GM12878 (cell line): ENCODE measurements at regions not wholly inside any gene's neighbourhood (a gene's known extent, or its start where the extent isn't known, plus 50 kb on each side); places are given as distances from the start of the nearest gene placed in this dataset.

Experiments
- BCL11A ChIP-seq: IDR thresholded peaks from 2 replicates; pipeline ENCODE4 v1.6.1; 2011; ENCODE audit warnings: low read depth, low read length
- CBX3 ChIP-seq: fragments of 200-600 bp; sonication (generic); IDR thresholded peaks from 2 replicates; pipeline ENCODE4 v1.6.1; 2016; ENCODE audit warnings: low read depth, borderline replicate concordance
- CEBPB ChIP-seq, 2 experiments: fragments of 150-350 bp in 1 of 2; IDR thresholded peaks; 2 replicates each; pipeline ENCODE4 v1.6.1; 2012 to 2014; ENCODE audit warnings: low read depth in 2 of 2, low read length in 2 of 2, borderline replicate concordance in 1 of 2, inconsistent platforms in 1 of 2
- CREM ChIP-seq: IDR thresholded peaks from 2 replicates; pipeline ENCODE4 v1.6.1; 2014; ENCODE audit warnings: antibody characterized with exemption, low read depth
- EED ChIP-seq: sonication (generic); IDR thresholded peaks from 2 replicates; pipeline ENCODE4 v1.6.1; 2016; ENCODE audit warnings: antibody characterized with exemption, low read depth
- IKZF2 ChIP-seq, 2 experiments: fragments of 450-650 bp; IDR thresholded peaks; 2 replicates each; pipeline ENCODE4 v1.6.1; 2017; ENCODE audit warnings: mild to moderate bottlenecking in 2 of 2, moderate library complexity in 2 of 2
- NRF1 ChIP-seq: conservative IDR thresholded peaks from 2 replicates; pipeline ENCODE4 v1.6.1; 2011; ENCODE audit warnings: mild to moderate bottlenecking, low read depth, low read length, improper control_type of control experiment
- PAX8 ChIP-seq: fragments of 450-650 bp; IDR thresholded peaks from 2 replicates; pipeline ENCODE4 v1.6.1; 2017; ENCODE audit warnings: mild to moderate bottlenecking, moderate library complexity
- TF ChIP-seq, protein P1 (sequence below): IDR thresholded peaks from 2 replicates; pipeline ENCODE4 v1.6.1; 2012; ENCODE audit warnings: improper control_type of control experiment, low read depth, low read length; ENCODE audit not compliant: insufficient replicate concordance
- TF ChIP-seq, protein P2 (sequence below): IDR thresholded peaks from 2 replicates; pipeline ENCODE4 v1.6.1; 2012; ENCODE audit warnings: low read length, inconsistent platforms

DNA sequence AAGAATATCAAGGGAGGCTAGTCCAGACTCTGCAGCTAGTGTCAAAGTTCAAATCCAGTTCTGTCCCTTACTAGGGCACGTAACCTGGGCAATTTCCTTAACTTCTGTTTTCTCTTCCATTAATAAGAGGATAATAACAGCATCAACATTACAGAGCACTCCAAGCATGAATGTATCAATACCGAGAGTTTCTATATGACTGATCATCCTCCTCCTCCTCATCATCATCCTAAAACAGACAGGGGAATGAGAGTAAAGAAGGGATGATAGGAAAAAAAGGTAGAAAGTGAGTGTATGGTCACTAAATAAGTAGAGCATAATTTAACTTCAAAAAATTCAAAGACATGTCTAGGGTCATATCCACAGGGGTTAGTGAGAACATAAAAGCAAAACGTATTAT lies 171.4 kb downstream of the NDUFA12 start (continued):
- TF ChIP-seq, protein P1, sequence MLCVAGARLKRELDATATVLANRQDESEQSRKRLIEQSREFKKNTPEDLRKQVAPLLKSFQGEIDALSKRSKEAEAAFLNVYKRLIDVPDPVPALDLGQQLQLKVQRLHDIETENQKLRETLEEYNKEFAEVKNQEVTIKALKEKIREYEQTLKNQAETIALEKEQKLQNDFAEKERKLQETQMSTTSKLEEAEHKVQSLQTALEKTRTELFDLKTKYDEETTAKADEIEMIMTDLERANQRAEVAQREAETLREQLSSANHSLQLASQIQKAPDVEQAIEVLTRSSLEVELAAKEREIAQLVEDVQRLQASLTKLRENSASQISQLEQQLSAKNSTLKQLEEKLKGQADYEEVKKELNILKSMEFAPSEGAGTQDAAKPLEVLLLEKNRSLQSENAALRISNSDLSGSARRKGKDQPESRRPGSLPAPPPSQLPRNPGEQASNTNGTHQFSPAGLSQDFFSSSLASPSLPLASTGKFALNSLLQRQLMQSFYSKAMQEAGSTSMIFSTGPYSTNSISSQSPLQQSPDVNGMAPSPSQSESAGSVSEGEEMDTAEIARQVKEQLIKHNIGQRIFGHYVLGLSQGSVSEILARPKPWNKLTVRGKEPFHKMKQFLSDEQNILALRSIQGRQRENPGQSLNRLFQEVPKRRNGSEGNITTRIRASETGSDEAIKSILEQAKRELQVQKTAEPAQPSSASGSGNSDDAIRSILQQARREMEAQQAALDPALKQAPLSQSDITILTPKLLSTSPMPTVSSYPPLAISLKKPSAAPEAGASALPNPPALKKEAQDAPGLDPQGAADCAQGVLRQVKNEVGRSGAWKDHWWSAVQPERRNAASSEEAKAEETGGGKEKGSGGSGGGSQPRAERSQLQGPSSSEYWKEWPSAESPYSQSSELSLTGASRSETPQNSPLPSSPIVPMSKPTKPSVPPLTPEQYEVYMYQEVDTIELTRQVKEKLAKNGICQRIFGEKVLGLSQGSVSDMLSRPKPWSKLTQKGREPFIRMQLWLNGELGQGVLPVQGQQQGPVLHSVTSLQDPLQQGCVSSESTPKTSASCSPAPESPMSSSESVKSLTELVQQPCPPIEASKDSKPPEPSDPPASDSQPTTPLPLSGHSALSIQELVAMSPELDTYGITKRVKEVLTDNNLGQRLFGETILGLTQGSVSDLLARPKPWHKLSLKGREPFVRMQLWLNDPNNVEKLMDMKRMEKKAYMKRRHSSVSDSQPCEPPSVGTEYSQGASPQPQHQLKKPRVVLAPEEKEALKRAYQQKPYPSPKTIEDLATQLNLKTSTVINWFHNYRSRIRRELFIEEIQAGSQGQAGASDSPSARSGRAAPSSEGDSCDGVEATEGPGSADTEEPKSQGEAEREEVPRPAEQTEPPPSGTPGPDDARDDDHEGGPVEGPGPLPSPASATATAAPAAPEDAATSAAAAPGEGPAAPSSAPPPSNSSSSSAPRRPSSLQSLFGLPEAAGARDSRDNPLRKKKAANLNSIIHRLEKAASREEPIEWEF: peak; percentile 64
- TF ChIP-seq BCL11A (0 out of 2 replicates have a peak, but pooled peaks have one; percentile 6), CREM (peak; percentile 53), EED (peak; percentile 48; the same call in 1 of the 2 replicates), PAX8 (no peak), IKZF2 (IDR thresholded peaks at IDR 0.05) (peak in 1 of 2 experiments; percentile 48), CEBPB (IDR thresholded peaks at IDR 0.05; ENCODE audit: borderline replicate concordance in 1 of 2, low read depth in 2 of 2, low read length in 2 of 2) (peak in 1 of 2 experiments; percentile 37; a peak in 1 of 4 replicates), CBX3 (no peak), NRF1 (no peak)
- TF ChIP-seq, protein P2, sequence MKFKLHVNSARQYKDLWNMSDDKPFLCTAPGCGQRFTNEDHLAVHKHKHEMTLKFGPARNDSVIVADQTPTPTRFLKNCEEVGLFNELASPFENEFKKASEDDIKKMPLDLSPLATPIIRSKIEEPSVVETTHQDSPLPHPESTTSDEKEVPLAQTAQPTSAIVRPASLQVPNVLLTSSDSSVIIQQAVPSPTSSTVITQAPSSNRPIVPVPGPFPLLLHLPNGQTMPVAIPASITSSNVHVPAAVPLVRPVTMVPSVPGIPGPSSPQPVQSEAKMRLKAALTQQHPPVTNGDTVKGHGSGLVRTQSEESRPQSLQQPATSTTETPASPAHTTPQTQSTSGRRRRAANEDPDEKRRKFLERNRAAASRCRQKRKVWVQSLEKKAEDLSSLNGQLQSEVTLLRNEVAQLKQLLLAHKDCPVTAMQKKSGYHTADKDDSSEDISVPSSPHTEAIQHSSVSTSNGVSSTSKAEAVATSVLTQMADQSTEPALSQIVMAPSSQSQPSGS: peak; percentile 37; the same call in 1 of the 2 replicates
